ENCODE measurements at regions not wholly inside any gene's neighbourhood (a gene's known extent, or its start where the extent isn't known, plus 50 kb on each side); places are given as distances from the start of the nearest gene placed in this dataset.

GRCh38 chr18:27619906-27620305 is 434.8 kb upstream of the CHST9 start:
- DNase-seq: no peak

- no peak for DNase-seq
Observed at GRCh38 chr18:27619090-27619772, 434.1 kb upstream of the CHST9 start.

- no peak for DNase-seq
Observed at GRCh38 chr18:27616324-27616723, 431.2 kb upstream of the CHST9 start.

- no peak for DNase-seq
Observed at GRCh38 chr18:27614951-27615844, 430.1 kb upstream of the CHST9 start.

- no peak for DNase-seq
Observed at GRCh38 chr18:27609221-27609620, 424.1 kb upstream of the CHST9 start.

- no peak for DNase-seq
Observed at GRCh38 chr18:27608742-27609141, 423.6 kb upstream of the CHST9 start.

- no peak for DNase-seq
Observed at GRCh38 chr18:27608174-27608573, 423.1 kb upstream of the CHST9 start.

GRCh38 chr18:27606741-27607140 is 421.6 kb upstream of the CHST9 start:
- DNase-seq: no peak

- peak; percentile 32 for DNase-seq
Observed at GRCh38 chr18:27605107-27605834, 420.2 kb upstream of the CHST9 start.

GRCh38 chr18:27604583-27604982 is 419.5 kb upstream of the CHST9 start:
- no peak for DNase-seq

GRCh38 chr18:27602092-27602491 is 417.0 kb upstream of the CHST9 start:
- no peak for DNase-seq

GRCh38 chr18:27600245-27600644 is 415.1 kb upstream of the CHST9 start:
- DNase-seq: no peak

- no peak for DNase-seq
Observed at GRCh38 chr18:27599202-27599829, 414.2 kb upstream of the CHST9 start.

- DNase-seq: no peak
Observed at GRCh38 chr18:27595113-27595838, 410.2 kb upstream of the CHST9 start.

- no peak for DNase-seq
Observed at GRCh38 chr18:27585602-27586173, 400.6 kb upstream of the CHST9 start.

- no peak for DNase-seq
Observed at GRCh38 chr18:27583466-27583865, 398.4 kb upstream of the CHST9 start.

- DNase-seq: no peak
Observed at GRCh38 chr18:27582760-27583412, 397.8 kb upstream of the CHST9 start.

GRCh38 chr18:27581296-27581904 is 396.3 kb upstream of the CHST9 start:
- DNase-seq: no peak

GRCh38 chr18:27579364-27579763 is 394.3 kb upstream of the CHST9 start:
- no peak for DNase-seq

GRCh38 chr18:27577752-27578151 is 392.6 kb upstream of the CHST9 start:
- DNase-seq: no peak

- no peak for DNase-seq
Observed at GRCh38 chr18:27577265-27577664, 392.2 kb upstream of the CHST9 start.

Measured in NCI-H524 treated with DMSO at 0.1 percent for 48 hours (cell line).